ENCODE measurements at regions not wholly inside any gene's neighbourhood (a gene's known extent, or its start where the extent isn't known, plus 50 kb on each side); places are given as distances from the start of the nearest gene placed in this dataset.
"Not testable (repeated sequence)": the region's sequence is repeated elsewhere in the genome, so short reads cannot be mapped to it uniquely, and the experiment has no call there.

- H3K27ac Mint-ChIP-seq (ENCODE audit: unreplicated experiment); DNase-seq (ENCODE audit: low spot score); H3K4me3 Mint-ChIP-seq (ENCODE audit: unreplicated experiment); H3K9me3 Mint-ChIP-seq (ENCODE audit: unreplicated experiment); H3K36me3 Mint-ChIP-seq (ENCODE audit: low read depth, unreplicated experiment); H3K4me1 Mint-ChIP-seq (ENCODE audit: unreplicated experiment); H3K27me3 Mint-ChIP-seq (ENCODE audit: unreplicated experiment): not testable (repeated sequence)
Observed at GRCh38 chr16:88236229-88236628, 146.5 kb upstream of the ZNF469 start.

- not testable (repeated sequence) for DNase-seq (ENCODE audit: low spot score); H3K27me3 Mint-ChIP-seq (ENCODE audit: unreplicated experiment); H3K9me3 Mint-ChIP-seq (ENCODE audit: unreplicated experiment); H3K27ac Mint-ChIP-seq (ENCODE audit: unreplicated experiment); H3K4me3 Mint-ChIP-seq (ENCODE audit: unreplicated experiment); H3K36me3 Mint-ChIP-seq (ENCODE audit: low read depth, unreplicated experiment); H3K4me1 Mint-ChIP-seq (ENCODE audit: unreplicated experiment)
Observed at GRCh38 chr16:88237314-88237713, 145.4 kb upstream of the ZNF469 start.

GRCh38 chr16:88237761-88238415 lies 144.9 kb upstream of the ZNF469 start:
- H3K4me1 Mint-ChIP-seq (ENCODE audit: unreplicated experiment); H3K27me3 Mint-ChIP-seq (ENCODE audit: unreplicated experiment); H3K4me3 Mint-ChIP-seq (ENCODE audit: unreplicated experiment); H3K9me3 Mint-ChIP-seq (ENCODE audit: unreplicated experiment); H3K27ac Mint-ChIP-seq (ENCODE audit: unreplicated experiment); H3K36me3 Mint-ChIP-seq (ENCODE audit: low read depth, unreplicated experiment); DNase-seq (ENCODE audit: low spot score): not testable (repeated sequence)

- not testable (repeated sequence) for H3K27me3 Mint-ChIP-seq (ENCODE audit: unreplicated experiment); H3K4me3 Mint-ChIP-seq (ENCODE audit: unreplicated experiment); H3K27ac Mint-ChIP-seq (ENCODE audit: unreplicated experiment); DNase-seq (ENCODE audit: low spot score); H3K9me3 Mint-ChIP-seq (ENCODE audit: unreplicated experiment); H3K4me1 Mint-ChIP-seq (ENCODE audit: unreplicated experiment); H3K36me3 Mint-ChIP-seq (ENCODE audit: low read depth, unreplicated experiment)
Observed at GRCh38 chr16:88238732-88239274, 144.0 kb upstream of the ZNF469 start.

DNA sequence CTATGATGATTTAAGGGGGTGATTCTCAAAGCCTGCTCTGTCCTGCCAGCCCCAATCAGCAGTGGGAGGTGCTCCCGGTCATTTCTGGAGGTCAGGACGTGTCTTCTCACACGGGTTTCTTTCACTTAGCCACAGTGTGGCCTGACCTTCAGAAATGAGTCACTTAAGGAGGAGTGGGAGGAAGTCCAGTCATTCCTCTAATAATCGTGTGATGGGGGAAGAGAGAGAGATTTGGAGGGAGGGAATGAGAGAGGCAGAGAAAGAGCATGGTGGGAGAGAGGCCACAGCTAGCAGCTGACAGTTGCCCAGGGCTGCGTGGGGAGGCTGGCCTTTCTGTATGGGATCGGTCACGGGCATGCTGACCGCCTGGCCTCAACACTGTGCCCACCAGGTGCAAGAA lies 142.6 kb upstream of the ZNF469 start:
- not testable (repeated sequence) for H3K9me3 Mint-ChIP-seq (ENCODE audit: unreplicated experiment); H3K4me1 Mint-ChIP-seq (ENCODE audit: unreplicated experiment); H3K27ac Mint-ChIP-seq (ENCODE audit: unreplicated experiment); H3K36me3 Mint-ChIP-seq (ENCODE audit: low read depth, unreplicated experiment); DNase-seq (ENCODE audit: low spot score); H3K27me3 Mint-ChIP-seq (ENCODE audit: unreplicated experiment); H3K4me3 Mint-ChIP-seq (ENCODE audit: unreplicated experiment)

GRCh38 chr16:88240776-88241175 lies 142.0 kb upstream of the ZNF469 start:
- not testable (repeated sequence) for H3K27me3 Mint-ChIP-seq (ENCODE audit: unreplicated experiment); DNase-seq (ENCODE audit: low spot score); H3K27ac Mint-ChIP-seq (ENCODE audit: unreplicated experiment); H3K36me3 Mint-ChIP-seq (ENCODE audit: low read depth, unreplicated experiment); H3K4me1 Mint-ChIP-seq (ENCODE audit: unreplicated experiment); H3K4me3 Mint-ChIP-seq (ENCODE audit: unreplicated experiment); H3K9me3 Mint-ChIP-seq (ENCODE audit: unreplicated experiment)

DNA sequence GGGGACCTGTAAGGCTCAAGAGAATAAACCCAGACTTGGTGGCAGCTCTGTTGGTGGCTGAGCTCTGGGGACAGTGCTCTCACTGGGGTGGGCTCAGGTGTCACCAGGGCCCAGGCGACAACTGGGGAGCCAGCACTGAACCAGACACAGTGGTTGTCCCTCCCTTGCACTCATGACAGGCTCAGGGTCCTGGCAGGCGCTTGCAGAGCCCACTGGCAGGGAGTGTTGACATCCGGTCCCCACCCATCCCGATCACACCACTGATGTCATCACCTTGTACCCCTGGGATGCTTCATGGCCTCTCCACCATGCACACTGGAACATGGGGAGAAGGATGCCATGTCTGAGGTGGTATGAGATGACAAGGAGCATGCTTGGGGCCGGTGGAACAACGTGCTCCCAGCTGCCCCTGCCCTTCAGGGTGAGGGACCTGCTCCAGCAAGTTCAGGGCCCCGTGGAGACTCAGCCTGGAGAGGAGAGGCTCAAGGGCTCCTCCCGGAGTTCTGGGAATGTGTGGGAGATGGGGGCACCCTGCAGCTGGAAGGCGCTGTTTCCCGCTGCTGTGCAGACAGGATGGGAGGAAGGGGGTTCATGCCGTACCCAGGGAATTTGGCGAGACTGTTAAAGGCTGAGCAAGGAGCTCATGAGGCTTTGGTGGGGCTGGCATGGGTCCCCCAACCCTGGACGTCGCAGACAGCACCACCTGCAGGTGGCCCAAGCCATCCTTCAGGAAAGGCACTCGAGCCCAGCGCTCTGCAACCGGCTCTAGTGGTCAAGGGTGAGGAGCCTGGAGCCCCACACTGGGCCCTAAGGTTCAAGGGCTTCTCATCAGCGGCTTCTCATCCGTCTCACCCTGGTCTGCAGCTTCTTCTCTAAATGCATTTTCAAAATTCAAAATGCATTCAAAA lies 141.1 kb upstream of the ZNF469 start:
- H3K9me3 Mint-ChIP-seq (ENCODE audit: unreplicated experiment); H3K36me3 Mint-ChIP-seq (ENCODE audit: low read depth, unreplicated experiment); H3K4me1 Mint-ChIP-seq (ENCODE audit: unreplicated experiment); H3K27ac Mint-ChIP-seq (ENCODE audit: unreplicated experiment); DNase-seq (ENCODE audit: low spot score); H3K4me3 Mint-ChIP-seq (ENCODE audit: unreplicated experiment); H3K27me3 Mint-ChIP-seq (ENCODE audit: unreplicated experiment): not testable (repeated sequence)

- not testable (repeated sequence) for H3K4me3 Mint-ChIP-seq (ENCODE audit: unreplicated experiment); H3K27ac Mint-ChIP-seq (ENCODE audit: unreplicated experiment); H3K4me1 Mint-ChIP-seq (ENCODE audit: unreplicated experiment); DNase-seq (ENCODE audit: low spot score); H3K36me3 Mint-ChIP-seq (ENCODE audit: low read depth, unreplicated experiment); H3K27me3 Mint-ChIP-seq (ENCODE audit: unreplicated experiment); H3K9me3 Mint-ChIP-seq (ENCODE audit: unreplicated experiment)
Observed at GRCh38 chr16:88242312-88243295, 140.2 kb upstream of the ZNF469 start.

DNA sequence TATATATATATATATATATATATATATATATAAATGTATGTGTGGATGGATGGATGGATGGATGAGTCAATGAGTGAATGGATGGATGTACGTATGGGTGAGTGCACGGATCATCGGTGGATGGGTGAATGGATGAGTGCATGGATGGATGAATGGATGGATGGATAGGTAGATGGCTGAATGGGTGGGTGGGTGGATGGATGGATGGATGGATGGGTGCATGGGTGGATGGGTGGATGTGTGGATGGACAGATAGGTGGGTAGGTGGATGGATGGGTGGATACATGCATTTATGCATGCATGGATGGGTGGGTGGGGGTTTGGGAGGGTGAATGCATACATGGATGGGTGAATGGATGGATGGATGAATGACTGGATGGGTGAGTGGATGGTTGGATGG lies 138.8 kb upstream of the ZNF469 start:
- not testable (repeated sequence) for H3K4me1 Mint-ChIP-seq (ENCODE audit: unreplicated experiment); H3K27ac Mint-ChIP-seq (ENCODE audit: unreplicated experiment)

DNA sequence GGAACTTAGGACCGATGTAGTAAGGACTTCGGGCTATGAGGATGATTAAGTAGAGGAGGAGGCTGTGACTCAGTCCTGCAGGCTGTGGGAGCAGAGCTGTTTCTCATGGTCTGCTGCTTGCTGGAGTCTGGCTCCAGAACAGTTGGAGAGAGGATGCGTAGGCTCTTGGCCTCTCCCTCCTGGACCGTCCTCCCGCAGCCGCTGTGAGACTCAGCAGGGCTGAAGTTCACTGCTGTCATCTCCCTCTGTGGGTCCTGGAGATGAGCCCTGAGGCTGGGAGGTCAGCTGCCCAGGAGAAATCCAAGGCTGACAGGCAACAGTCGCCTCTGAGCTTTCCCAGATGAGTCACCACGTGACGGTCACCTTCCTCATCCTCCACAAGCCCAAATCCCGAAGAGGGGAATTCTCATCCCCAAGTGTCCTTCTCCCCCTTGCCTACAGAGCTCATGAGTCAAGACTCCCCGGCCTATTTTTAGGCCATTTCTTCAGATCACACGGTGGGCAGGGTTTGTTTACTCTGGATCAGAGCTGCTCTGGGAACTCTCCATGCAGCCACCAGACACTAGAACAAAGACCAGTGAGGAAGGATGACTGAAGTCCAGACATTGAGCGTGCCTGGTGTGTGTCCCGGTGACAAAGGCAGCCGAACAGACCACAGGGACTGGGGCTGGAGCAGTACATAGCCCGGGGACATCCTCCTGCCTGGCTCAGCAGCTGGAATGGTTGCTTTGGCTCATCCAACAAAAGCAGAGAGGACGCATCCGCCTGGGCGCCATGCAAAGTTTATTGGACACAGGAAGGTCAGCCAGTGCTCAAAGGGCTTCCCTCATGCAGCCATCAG lies 137.3 kb upstream of the ZNF469 start:
- not testable (repeated sequence) for H3K9me3 Mint-ChIP-seq (ENCODE audit: unreplicated experiment); H3K27ac Mint-ChIP-seq (ENCODE audit: unreplicated experiment); H3K4me3 Mint-ChIP-seq (ENCODE audit: unreplicated experiment); H3K4me1 Mint-ChIP-seq (ENCODE audit: unreplicated experiment); H3K27me3 Mint-ChIP-seq (ENCODE audit: unreplicated experiment); H3K36me3 Mint-ChIP-seq (ENCODE audit: low read depth, unreplicated experiment); DNase-seq (ENCODE audit: low spot score)

More for the DNA sequence above, 138.8 kb upstream of the ZNF469 start:
- H3K4me3 Mint-ChIP-seq (ENCODE audit: unreplicated experiment); H3K27me3 Mint-ChIP-seq (ENCODE audit: unreplicated experiment); DNase-seq (ENCODE audit: low spot score); H3K36me3 Mint-ChIP-seq (ENCODE audit: low read depth, unreplicated experiment); H3K9me3 Mint-ChIP-seq (ENCODE audit: unreplicated experiment): not testable (repeated sequence)
